Bronchial epithelial cell (primary cell): ENCODE measurements at regions not wholly inside any gene's neighbourhood (a gene's known extent, or its start where the extent isn't known, plus 50 kb on each side); places are given as distances from the start of the nearest gene placed in this dataset.
"Not testable (repeated sequence)": the region's sequence is repeated elsewhere in the genome, so short reads cannot be mapped to it uniquely, and the experiment has no call there.

Source experiments
- DNase-seq: peaks from one replicate; pipeline ENCODE4 v3.0.0-alpha.2; 2010; ENCODE audit warnings: low read depth
- FAIRE-seq: peaks from 2 replicates; lab custom pipeline; 2011; peaks lifted over from hg19 to GRCh38; lab: Jason Lieb, UNC
- H3K27me3 ChIP-seq: 2 replicates; pipeline ENCODE4 v1.5.1; 2011; ENCODE audit warnings: low read length; ENCODE audit not compliant: control insufficient read depth, insufficient read depth
- H3K36me3 ChIP-seq: 2 replicates; pipeline ENCODE4 v1.5.1; 2011; ENCODE audit warnings: low read length; ENCODE audit not compliant: control insufficient read depth, insufficient read depth
- H3K4me3 ChIP-seq: 2 replicates; pipeline ENCODE4 v1.5.1; 2011; ENCODE audit warnings: mild to moderate bottlenecking, low read depth, low read length, control low read depth
- TF ChIP-seq, protein P1 (sequence below): IDR thresholded peaks from 2 replicates; pipeline ENCODE4 v1.5.1; 2011; ENCODE audit warnings: mild to moderate bottlenecking, moderate library complexity, low read length, control low read depth, inconsistent platforms; ENCODE audit not compliant: insufficient read depth, severe bottlenecking

DNA sequence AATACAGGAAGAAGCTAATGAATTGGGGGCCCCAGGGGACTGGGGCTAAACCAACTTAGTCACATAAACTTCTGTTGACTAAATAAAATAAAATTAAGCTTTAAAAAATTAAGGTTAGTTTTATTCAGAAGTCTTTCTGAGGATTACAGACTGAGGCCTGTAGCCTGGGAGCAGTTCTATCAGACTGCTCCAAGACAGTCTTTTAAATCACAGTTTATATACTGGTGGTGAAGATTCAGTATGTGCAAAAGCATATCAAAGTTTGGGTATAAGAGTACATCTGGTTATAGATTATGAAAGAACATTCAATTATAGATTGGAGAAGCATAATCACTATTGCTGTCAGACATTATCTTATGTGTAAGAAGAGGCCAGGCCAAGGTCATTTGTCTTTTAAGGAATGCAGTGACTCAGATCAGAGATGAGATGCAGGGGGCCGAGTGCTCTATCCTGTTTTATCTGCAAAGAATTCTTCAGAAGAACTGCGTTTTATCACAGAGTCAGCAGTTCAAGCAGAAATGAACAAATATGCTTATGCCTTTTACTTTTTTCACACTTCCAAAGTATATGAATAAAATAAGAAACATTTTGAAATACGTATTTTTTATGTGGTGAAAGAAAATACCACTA, 109.4 kb downstream of the PDHA2 start:
- TF ChIP-seq, protein P1, sequence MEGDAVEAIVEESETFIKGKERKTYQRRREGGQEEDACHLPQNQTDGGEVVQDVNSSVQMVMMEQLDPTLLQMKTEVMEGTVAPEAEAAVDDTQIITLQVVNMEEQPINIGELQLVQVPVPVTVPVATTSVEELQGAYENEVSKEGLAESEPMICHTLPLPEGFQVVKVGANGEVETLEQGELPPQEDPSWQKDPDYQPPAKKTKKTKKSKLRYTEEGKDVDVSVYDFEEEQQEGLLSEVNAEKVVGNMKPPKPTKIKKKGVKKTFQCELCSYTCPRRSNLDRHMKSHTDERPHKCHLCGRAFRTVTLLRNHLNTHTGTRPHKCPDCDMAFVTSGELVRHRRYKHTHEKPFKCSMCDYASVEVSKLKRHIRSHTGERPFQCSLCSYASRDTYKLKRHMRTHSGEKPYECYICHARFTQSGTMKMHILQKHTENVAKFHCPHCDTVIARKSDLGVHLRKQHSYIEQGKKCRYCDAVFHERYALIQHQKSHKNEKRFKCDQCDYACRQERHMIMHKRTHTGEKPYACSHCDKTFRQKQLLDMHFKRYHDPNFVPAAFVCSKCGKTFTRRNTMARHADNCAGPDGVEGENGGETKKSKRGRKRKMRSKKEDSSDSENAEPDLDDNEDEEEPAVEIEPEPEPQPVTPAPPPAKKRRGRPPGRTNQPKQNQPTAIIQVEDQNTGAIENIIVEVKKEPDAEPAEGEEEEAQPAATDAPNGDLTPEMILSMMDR = no peak
- DNase-seq (no peak), FAIRE-seq (no peak)
- Histone ChIP-seq H3K4me3 (no peak overlapping the region), H3K36me3 (no peaks in the 10 kb centered on the region), H3K27me3 (no peaks in the 10 kb centered on the region)

DNA sequence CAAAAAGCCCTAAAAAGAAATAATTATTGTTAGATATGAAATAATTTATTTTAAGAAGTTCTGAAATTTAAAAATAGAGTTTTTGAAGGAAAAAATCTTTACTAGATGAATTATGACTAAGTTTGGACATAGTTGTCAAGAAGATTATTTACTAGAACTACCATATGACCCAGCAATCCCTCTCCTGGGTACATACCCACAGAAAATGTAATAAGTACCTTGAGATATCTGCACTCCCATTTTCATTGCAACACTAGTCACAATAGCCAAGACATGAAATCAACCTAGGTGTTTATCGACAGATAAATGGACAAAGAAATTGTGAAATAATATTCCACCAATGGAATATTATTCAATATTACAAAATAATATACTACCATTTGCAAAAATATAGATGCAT, 109.9 kb downstream of the PDHA2 start:
- H3K36me3 ChIP-seq = no peaks in the 10 kb centered on the region
- no peak overlapping the region for H3K4me3 ChIP-seq
- DNase-seq (no peak), FAIRE-seq (no peak)
- no peaks in the 10 kb centered on the region for H3K27me3 ChIP-seq
- TF ChIP-seq, protein P1 = no peak

GRCh38 chr4:95952538-95952937, 112.6 kb downstream of the PDHA2 start:
- not testable (repeated sequence) for H3K4me3 ChIP-seq, H3K27me3 ChIP-seq, DNase-seq, FAIRE-seq, H3K36me3 ChIP-seq

DNA sequence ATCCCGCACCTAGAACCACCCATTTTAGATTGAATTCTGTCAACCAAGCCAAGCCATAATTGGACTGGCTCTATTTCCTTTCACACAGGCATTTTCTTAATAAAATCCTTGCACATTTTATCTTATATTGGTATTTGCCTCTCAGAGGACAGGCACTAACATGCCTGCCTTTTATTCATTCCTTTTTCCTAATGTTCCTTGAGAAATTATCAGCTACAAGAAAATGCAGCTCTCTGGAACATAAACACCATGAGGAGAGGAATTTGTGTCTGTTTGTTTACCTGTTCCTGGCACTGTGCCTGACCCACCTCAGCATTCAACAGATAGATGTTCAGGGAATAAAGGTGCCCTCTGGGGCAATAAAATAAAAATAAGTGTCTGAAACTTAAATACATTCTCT, 116.2 kb downstream of the PDHA2 start:
- H3K27me3 ChIP-seq = no peaks in the 10 kb centered on the region
- no peak overlapping the region for H3K4me3 ChIP-seq
- FAIRE-seq (no peak), DNase-seq (peak; percentile 53)
- H3K36me3 ChIP-seq = no peaks in the 10 kb centered on the region
- TF ChIP-seq, protein P1 = no peak

- no peaks in the 10 kb centered on the region for H3K36me3 ChIP-seq
- FAIRE-seq = no peak
- peak; percentile 57 for DNase-seq
- no peak overlapping the region for H3K4me3 ChIP-seq
- TF ChIP-seq, protein P1 = no peak
- H3K27me3 ChIP-seq = no peaks in the 10 kb centered on the region
These were observed 117.2 kb downstream of the PDHA2 start for GRCh38 chr4:95957054-95957453.

DNA sequence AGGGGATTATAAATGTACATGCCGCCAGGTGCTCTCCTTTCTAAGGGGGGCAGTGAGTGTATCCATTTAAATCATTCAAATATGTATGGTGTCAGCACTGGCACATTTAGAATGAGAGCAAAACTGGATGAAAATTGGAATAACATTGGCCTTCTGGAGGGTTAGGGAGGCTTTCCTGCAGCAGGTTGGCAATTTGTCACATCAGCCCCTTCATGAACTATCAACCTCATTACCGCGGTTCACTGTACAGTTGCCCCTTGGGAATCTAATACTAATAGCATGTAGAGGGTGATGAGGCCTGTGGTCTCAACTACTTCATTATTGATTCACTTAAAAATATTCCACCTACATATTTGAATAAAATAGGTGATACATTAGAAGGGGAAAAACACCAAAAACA, 117.9 kb downstream of the PDHA2 start:
- TF ChIP-seq, protein P1 = no peak
- no peaks in the 10 kb centered on the region for H3K36me3 ChIP-seq
- DNase-seq = no peak
- no peaks in the 10 kb centered on the region for H3K27me3 ChIP-seq
- no peak for FAIRE-seq
- H3K4me3 ChIP-seq = no peak overlapping the region
